Mesothelial cell of epicardium (in vitro differentiated cells): ENCODE measurements at regions not wholly inside any gene's neighbourhood (a gene's known extent, or its start where the extent isn't known, plus 50 kb on each side); places are given as distances from the start of the nearest gene placed in this dataset.

Experiments used
- DNase-seq, 2 experiments: peaks; one replicate each; pipeline ENCODE4 v3.0.0; 2021; ENCODE audit warnings: low spot score in 2 of 2; ENCODE audit not compliant: unreplicated experiment in 2 of 2
- H3K27ac Mint-ChIP-seq: 2 replicates; pipeline ENCODE4 v1.8.0; 2021; ENCODE audit warnings: mixed read lengths
- H3K27me3 Mint-ChIP-seq: 2 replicates; pipeline ENCODE4 v1.8.0; 2021; ENCODE audit warnings: low read depth, mixed read lengths
- H3K36me3 Mint-ChIP-seq: 2 replicates; pipeline ENCODE4 v1.8.0; 2021; ENCODE audit warnings: mixed read lengths
- H3K4me1 Mint-ChIP-seq: 2 replicates; pipeline ENCODE4 v1.8.0; 2021; ENCODE audit warnings: mixed read lengths
- H3K4me3 Mint-ChIP-seq: 2 replicates; pipeline ENCODE4 v1.8.0; 2021; ENCODE audit warnings: mild to moderate bottlenecking, moderate library complexity, mixed read lengths
- H3K9me3 Mint-ChIP-seq: 2 replicates; pipeline ENCODE4 v1.8.0; 2021; ENCODE audit warnings: mixed read lengths
- TF ChIP-seq, protein P1 (sequence below): fragments of 200-600 bp; sonication (generic); IDR thresholded peaks from one replicate; pipeline ENCODE4 v1.5.0; 2021; ENCODE audit warnings: antibody characterized with exemption; ENCODE audit not compliant: unreplicated experiment

DNA sequence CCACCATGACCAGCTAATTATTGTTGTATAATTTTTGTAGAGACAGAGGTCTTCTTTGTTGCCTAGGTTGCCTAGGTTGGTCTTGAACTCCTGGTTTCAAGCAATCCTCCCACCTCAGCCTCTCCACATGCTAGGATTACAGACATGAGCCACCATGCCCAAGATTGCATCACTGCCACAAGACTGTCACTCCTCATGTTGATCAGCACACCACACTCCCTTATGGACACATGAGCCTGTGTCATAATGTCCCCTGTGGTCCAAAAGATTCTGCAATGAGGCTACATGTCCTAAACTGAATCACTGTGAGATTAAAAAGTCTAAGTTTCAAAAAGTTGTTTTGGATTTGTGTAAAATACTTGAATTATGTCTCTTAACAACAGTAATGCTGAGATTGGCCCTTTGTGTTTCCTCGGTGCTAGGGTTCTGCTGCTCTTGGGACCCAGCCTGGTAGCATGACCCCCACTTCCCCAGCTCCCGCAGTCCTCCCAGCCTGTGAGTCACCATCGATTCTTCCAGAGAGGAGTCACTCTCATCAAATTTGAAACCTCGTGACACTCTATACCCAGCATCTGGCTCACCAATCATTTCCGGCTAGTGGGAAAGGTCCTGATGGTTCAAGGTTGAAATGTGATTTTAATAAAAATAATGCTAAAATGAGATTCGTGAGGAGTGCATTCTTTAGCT is 890.9 kb downstream of the VRK1 start:
- DNase-seq: no peak
- Mint-ChIP-seq H3K27me3 (peaks cover 6% of the 10 kb centered on the region), H3K27ac (no peak overlapping the region), H3K36me3 (no peaks in the 10 kb centered on the region), H3K4me1 (no peaks in the 10 kb centered on the region), H3K4me3 (no peak overlapping the region), H3K9me3 (no peaks in the 10 kb centered on the region)
- TF ChIP-seq, protein P1, sequence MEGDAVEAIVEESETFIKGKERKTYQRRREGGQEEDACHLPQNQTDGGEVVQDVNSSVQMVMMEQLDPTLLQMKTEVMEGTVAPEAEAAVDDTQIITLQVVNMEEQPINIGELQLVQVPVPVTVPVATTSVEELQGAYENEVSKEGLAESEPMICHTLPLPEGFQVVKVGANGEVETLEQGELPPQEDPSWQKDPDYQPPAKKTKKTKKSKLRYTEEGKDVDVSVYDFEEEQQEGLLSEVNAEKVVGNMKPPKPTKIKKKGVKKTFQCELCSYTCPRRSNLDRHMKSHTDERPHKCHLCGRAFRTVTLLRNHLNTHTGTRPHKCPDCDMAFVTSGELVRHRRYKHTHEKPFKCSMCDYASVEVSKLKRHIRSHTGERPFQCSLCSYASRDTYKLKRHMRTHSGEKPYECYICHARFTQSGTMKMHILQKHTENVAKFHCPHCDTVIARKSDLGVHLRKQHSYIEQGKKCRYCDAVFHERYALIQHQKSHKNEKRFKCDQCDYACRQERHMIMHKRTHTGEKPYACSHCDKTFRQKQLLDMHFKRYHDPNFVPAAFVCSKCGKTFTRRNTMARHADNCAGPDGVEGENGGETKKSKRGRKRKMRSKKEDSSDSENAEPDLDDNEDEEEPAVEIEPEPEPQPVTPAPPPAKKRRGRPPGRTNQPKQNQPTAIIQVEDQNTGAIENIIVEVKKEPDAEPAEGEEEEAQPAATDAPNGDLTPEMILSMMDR: no peak

DNA sequence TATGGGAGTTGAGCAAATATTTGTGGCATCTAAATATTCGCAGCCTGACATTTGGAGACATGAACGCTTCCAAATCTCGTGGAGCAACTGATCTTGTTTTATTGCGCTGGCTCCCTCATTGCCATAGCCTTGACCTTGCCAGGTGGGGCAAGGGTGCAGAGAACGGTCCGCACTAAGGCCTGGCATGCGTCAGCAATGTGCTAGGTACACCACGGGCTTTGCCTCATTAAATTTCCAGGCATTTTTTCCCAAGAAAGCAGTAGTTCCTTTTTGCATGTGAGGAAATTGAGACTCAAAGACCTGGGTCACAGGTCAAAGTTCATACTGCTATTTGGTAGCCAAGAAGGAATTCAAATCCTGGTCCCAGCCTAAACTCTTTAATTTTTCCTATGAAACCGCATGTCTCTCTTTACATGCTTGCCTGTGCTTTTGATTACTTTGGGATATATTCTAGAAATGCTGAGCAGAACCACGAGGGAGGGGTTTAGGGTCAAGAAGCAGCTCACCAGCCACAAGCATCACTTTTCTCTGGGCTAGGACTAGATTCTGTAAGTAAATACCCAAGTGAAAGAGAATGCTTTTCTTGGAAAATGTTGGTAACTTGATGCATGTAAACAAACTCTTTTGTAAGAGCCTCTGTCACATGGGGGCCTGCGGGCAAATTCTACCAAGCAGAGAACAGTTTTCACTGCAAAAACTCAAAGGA is 891.6 kb downstream of the VRK1 start:
- Mint-ChIP-seq H3K27ac (no peak overlapping the region), H3K9me3 (no peaks in the 10 kb centered on the region), H3K4me1 (no peaks in the 10 kb centered on the region), H3K36me3 (no peaks in the 10 kb centered on the region), H3K4me3 (no peak overlapping the region), H3K27me3 (peaks cover 7% of the 10 kb centered on the region)
- TF ChIP-seq, protein P1: no peak
- DNase-seq: no peak

DNA sequence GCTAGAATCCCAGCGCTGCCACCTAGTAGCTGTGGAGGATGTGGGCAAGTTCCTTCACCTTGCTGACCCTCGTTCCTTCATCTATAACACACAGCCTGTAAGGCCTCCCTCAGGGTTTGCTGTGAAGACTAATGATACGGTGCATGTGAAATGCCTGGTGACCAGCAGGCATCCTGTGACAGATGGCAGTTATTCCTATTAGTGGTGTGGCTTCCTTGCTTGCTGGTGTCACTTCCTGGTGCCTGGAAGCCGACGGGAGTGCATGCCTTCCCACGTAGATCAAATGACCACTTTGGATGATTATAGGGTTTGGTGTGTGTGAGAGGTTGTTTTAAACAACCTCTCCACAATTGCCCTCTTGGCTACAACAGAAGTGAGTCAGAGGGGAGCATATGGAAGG is 894.9 kb downstream of the VRK1 start:
- no peak for DNase-seq
- H3K27ac Mint-ChIP-seq: no peak overlapping the region
- no peaks in the 10 kb centered on the region for H3K36me3 Mint-ChIP-seq
- H3K4me1 Mint-ChIP-seq: no peaks in the 10 kb centered on the region
- no peak overlapping the region for H3K4me3 Mint-ChIP-seq
- TF ChIP-seq, protein P1: no peak
- H3K27me3 Mint-ChIP-seq: peaks cover 2% of the 10 kb centered on the region
- H3K9me3 Mint-ChIP-seq: no peaks in the 10 kb centered on the region

DNA sequence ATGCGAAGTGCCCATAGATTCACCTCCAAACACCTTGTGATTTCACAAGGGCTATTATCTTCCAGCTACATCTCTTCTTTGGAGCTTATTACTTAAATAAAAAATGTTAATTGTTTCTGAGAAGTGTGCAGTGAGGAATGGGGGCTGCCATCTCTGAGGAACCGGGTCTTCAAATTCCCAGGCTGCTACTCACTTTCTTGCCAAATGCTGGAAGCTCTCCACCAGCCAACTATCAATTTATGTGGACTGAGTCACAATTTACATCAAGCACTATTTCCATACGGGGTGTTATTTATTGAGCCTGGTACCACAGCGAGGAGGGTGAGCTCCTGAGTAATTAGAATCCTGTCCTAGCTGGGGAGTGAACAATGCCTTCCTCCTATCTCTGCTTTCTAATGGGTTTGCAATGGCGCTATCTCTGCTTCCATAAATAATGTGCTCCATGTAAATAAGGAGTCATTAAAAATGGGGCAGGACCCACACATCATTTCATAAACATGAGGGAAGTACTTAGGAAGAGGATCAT is 898.3 kb downstream of the VRK1 start:
- H3K4me3 Mint-ChIP-seq: no peak overlapping the region
- H3K4me1 Mint-ChIP-seq: no peaks in the 10 kb centered on the region
- DNase-seq: no peak
- TF ChIP-seq, protein P1: no peak
- H3K9me3 Mint-ChIP-seq: peaks cover 11% of the 10 kb centered on the region
- peaks cover 2% of the 10 kb centered on the region for H3K27me3 Mint-ChIP-seq
- H3K36me3 Mint-ChIP-seq: no peaks in the 10 kb centered on the region
- no peak overlapping the region for H3K27ac Mint-ChIP-seq

DNA sequence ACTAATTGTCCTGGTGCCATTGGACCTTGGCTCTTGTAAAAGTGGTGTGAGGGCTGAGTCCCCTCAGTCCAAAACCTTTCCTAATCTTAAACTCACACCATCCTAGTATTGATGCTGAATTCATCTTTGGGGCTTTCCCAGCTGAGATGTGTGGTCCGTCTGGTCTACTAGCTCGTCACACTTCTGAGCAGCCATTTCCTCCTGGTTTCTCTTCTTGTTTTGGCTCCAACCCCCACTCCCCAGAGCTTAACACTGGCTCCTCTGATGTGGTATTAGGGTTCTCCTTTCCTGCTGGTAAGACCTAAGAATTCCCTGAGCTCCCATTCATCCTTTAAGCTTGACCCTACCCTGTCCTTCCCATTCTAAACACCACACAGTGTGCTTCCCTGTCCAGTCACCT is 900.6 kb downstream of the VRK1 start:
- no peak for DNase-seq
- TF ChIP-seq, protein P1: no peak
- no peaks in the 10 kb centered on the region for H3K4me1 Mint-ChIP-seq
- peaks cover 2% of the 10 kb centered on the region for H3K27me3 Mint-ChIP-seq
- H3K36me3 Mint-ChIP-seq: no peaks in the 10 kb centered on the region
- H3K4me3 Mint-ChIP-seq: no peak overlapping the region
- no peak overlapping the region for H3K27ac Mint-ChIP-seq
- peaks cover 14% of the 10 kb centered on the region for H3K9me3 Mint-ChIP-seq
